SK-N-SH (cell line): ENCODE measurements at regions not wholly inside any gene's neighbourhood (a gene's known extent, or its start where the extent isn't known, plus 50 kb on each side); places are given as distances from the start of the nearest gene placed in this dataset.

Experiments
- CTCF ChIA-PET: fragments of 300-600, 350-600 bp; formaldehyde crosslinking; extraction: SDS; loops from one replicate; lab custom pipeline; 2021; lab: Yijun Ruan, JAX
- POLR2A ChIA-PET: fragments of 350-600 bp; sonication (Branson Sonifier 250); formaldehyde crosslinking; extraction: SDS; loops from one replicate; lab custom pipeline; 2020; ENCODE audit warnings: antibody characterized with exemption, inconsistent platforms; lab: Yijun Ruan, JAX
- DNase-seq: peaks from one replicate; pipeline ENCODE4 v3.0.0; 2012
- H2AFZ ChIP-seq: fragments of 200-600 bp; sonication (generic); 2 replicates; pipeline ENCODE4 v1.8.1; 2016; ENCODE audit warnings: antibody characterized with exemption, mild to moderate bottlenecking, low read depth
- H3F3A ChIP-seq: fragments of 200-600 bp; sonication (generic); replicated peaks from 2 replicates; pipeline ENCODE3; 2016; ENCODE audit warnings: antibody characterized with exemption, mild to moderate bottlenecking; ENCODE audit not compliant: insufficient read depth
- H3K27ac ChIP-seq, 2 experiments: fragments of 200-500 bp in 1 of 2; fragments of 200-600 bp in 1 of 2; sonication (Bioruptor generic) in 1 of 2; sonication (generic), shearing (Covaris generic) in 1 of 2; 2 replicates each; pipeline versions ENCODE4 v1.5.1 to v1.6.1; 2014 to 2016; ENCODE audit warnings: low read depth in 2 of 2, inconsistent platforms in 1 of 2, low read length in 1 of 2, mild to moderate bottlenecking in 1 of 2, mixed read lengths in 1 of 2
- H3K27me3 ChIP-seq: fragments of 200-600 bp; sonication (generic), shearing (Covaris generic); 2 replicates; pipeline ENCODE4 v1.6.1; 2016; ENCODE audit warnings: mixed run types; ENCODE audit not compliant: insufficient read depth
- H3K36me3 ChIP-seq, 2 experiments: fragments of 200-500 bp in 1 of 2; fragments of 200-600 bp in 1 of 2; sonication (Bioruptor generic) in 1 of 2; sonication (generic) in 1 of 2; replicated peaks in 1 of 2; 2 replicates each; pipeline versions ENCODE3 to v1.5.1; 2014 to 2016; ENCODE audit warnings: low read length in 1 of 2, mild to moderate bottlenecking in 1 of 2; ENCODE audit not compliant: insufficient read depth in 2 of 2, control insufficient read depth in 1 of 2
- H3K4me1 ChIP-seq, 2 experiments: fragments of 200-500 bp in 1 of 2; fragments of 200-600 bp in 1 of 2; sonication (Bioruptor generic) in 1 of 2; sonication (generic), shearing (Covaris generic) in 1 of 2; 2 replicates each; pipeline versions ENCODE4 v1.5.1 to v1.6.1; 2014 to 2016; ENCODE audit warnings: low read depth in 1 of 2, low read length in 1 of 2, mixed run types in 1 of 2; ENCODE audit not compliant: insufficient read depth in 2 of 2, control insufficient read depth in 1 of 2
- H3K4me2 ChIP-seq: fragments of 200-600 bp; sonication (generic), shearing (Covaris generic); 2 replicates; pipeline ENCODE4 v1.6.1; 2017; ENCODE audit warnings: mixed run types
- H3K4me3 ChIP-seq, 2 experiments: fragments of 200-500 bp in 1 of 2; fragments of 200-600 bp in 1 of 2; sonication (Bioruptor generic) in 1 of 2; sonication (generic), shearing (Covaris generic) in 1 of 2; 2 replicates each; pipeline versions ENCODE4 v1.5.1 to v1.8.1; 2014 to 2016; ENCODE audit warnings: low read depth in 2 of 2, inconsistent platforms in 1 of 2, low read length in 1 of 2, mild to moderate bottlenecking in 1 of 2, mixed read lengths in 1 of 2, moderate library complexity in 1 of 2
- H3K79me2 ChIP-seq: fragments of 200-600 bp; sonication (generic); 2 replicates; pipeline ENCODE4 v1.8.1; 2017; ENCODE audit warnings: mild to moderate bottlenecking; ENCODE audit not compliant: insufficient read depth
- H3K9ac ChIP-seq: fragments of 200-600 bp; sonication (generic); 2 replicates; pipeline ENCODE4 v1.6.1; 2017; ENCODE audit warnings: mixed run types
- H3K9me2 ChIP-seq: fragments of 200-600 bp; sonication (generic); 2 replicates; pipeline ENCODE4 v1.6.1; 2017; ENCODE audit warnings: mixed run types
- H3K9me3 ChIP-seq: fragments of 200-600 bp; sonication (generic); 2 replicates; pipeline ENCODE4 v1.6.1; 2017; ENCODE audit warnings: mixed run types, mild to moderate bottlenecking, moderate library complexity
- H4K20me1 ChIP-seq: fragments of 200-600 bp; sonication (generic); 2 replicates; pipeline ENCODE4 v1.6.1; 2017; ENCODE audit warnings: mild to moderate bottlenecking, mixed run types; ENCODE audit not compliant: insufficient read depth
- CHD2 ChIP-seq: fragments of 150-350 bp; IDR thresholded peaks from 2 replicates; pipeline ENCODE4 v1.6.1; 2018; ENCODE audit warnings: low read length; ENCODE audit not compliant: partially characterized antibody
- ELF1 ChIP-seq: IDR thresholded peaks from 2 replicates; pipeline ENCODE4 v1.4.0; 2012
- EP300 ChIP-seq, 2 experiments: IDR thresholded peaks; 2 replicates each; pipeline versions ENCODE4 v1.4.0 to v1.6.1; 2012; ENCODE audit warnings: borderline replicate concordance in 1 of 2, low read depth in 1 of 2, low read length in 1 of 2
- GABPA ChIP-seq: IDR thresholded peaks from 2 replicates; pipeline ENCODE4 v1.4.0; 2012; ENCODE audit warnings: low read depth, mild to moderate bottlenecking
- MAX ChIP-seq: IDR thresholded peaks from 2 replicates; pipeline ENCODE4 v1.4.0; 2012; ENCODE audit warnings: low read depth
- MXI1 ChIP-seq: IDR thresholded peaks from 2 replicates; pipeline ENCODE4 v1.6.1; 2012; ENCODE audit warnings: mild to moderate bottlenecking, low read depth, low read length, improper control_type of control experiment
- RCOR1 ChIP-seq: fragments of 150-350 bp; IDR thresholded peaks from 2 replicates; pipeline ENCODE4 v1.6.1; 2017; ENCODE audit warnings: antibody characterized with exemption, low read length
- YY1 ChIP-seq: IDR thresholded peaks from 2 replicates; pipeline ENCODE4 v1.4.0; 2012; ENCODE audit warnings: low read depth, mild to moderate bottlenecking
- WGBS: methylation state at CpG from one replicate; pipeline ENCODE4 v1.1.6; 2017; ENCODE audit warnings: low lambda C conversion rate; 5-methylcytosine and 5-hydroxymethylcytosine counted together

DNA sequence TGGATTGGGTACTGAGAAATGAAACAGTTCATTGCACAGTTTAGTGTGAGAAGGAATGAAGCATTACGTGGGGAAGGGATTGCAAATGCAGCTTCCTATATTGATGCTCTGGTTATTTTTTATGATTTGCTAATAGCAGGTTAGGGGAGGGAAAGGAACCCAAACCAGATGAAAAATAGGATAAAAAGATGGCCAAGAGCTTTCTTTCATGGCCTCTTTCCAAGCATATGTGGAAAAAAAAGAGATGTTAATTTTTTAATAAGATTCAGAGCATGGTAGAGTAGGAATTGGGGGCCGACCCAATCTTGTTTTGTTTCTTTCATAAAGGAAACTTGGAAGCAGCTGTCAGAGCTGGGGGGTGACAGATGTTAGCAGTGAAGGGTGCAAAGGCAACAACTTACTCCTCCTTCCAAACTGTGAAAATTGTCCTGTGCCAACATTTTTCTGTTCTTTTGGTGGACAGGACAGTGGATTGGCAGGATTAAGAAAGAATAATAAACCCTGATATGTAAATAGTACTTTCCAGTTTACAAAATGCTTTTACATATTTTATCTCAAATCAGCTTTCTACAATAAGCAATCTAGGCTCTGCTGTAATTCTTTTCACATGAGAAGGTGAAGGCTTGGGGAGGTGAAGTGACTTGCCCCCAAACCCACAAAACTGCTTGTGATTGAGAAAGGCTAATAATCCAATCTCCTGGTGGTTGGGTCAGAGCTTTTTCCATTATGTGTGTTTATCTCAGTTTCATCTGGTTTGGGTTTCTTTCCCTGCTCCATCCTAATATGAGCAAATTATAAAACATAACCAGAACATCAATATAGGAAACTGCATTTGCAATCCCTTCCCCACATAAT lies 270.1 kb downstream of the ETAA1 start:
- H3F3A ChIP-seq, result no peaks in the 10 kb centered on the region
- no peaks in the 10 kb centered on the region for H3K36me3 ChIP-seq
- peak; percentile 17 for DNase-seq
- H3K9me2 ChIP-seq, result no peaks in the 10 kb centered on the region
- H3K9me3 ChIP-seq, result no peaks in the 10 kb centered on the region
- no peaks in the 10 kb centered on the region for H3K27me3 ChIP-seq
- no peak overlapping the region for H3K9ac ChIP-seq
- H3K4me1 ChIP-seq, result peaks cover 0 to 14% of the 10 kb centered on the region in 2 experiments; a peak in 2 of 4 replicates
- H3K79me2 ChIP-seq, result no peaks in the 10 kb centered on the region
- 33% methylated on average over 2 of the region's 2 CpGs for WGBS
- no peak overlapping the region for H3K4me2 ChIP-seq
- no peak overlapping the region for H3K4me3 ChIP-seq
- ChIA-PET POLR2A (no interaction called here), CTCF (interaction anchor here (0.8 to 3.0 kb wide), 3 partner anchors 16 to 179 kb away, joined by 3 to 14 read pairs (median 10); no protein-coding TSS in a partner anchor)
- no peak overlapping the region for H2AFZ ChIP-seq
- TF ChIP-seq EP300 (IDR thresholded peaks at IDR 0.05; ENCODE audit: borderline replicate concordance in 1 of 2, low read depth in 1 of 2, low read length in 1 of 2) (peak in 1 of 2 experiments; percentile 89; a peak in 2 of 4 replicates), MAX (no peak), MXI1 (0 out of 2 replicates have a peak, but pooled peaks have one; percentile 26), CHD2 (peak; percentile 20), RCOR1 (peak; percentile 68; the same call in 1 of the 2 replicates)
- H4K20me1 ChIP-seq, result no peaks in the 10 kb centered on the region
- H3K27ac ChIP-seq, result peak overlapping the region in 1 of 2 experiments; percentile 64; a peak in 2 of 4 replicates

- Histone ChIP-seq H3K27me3 (no peaks in the 10 kb centered on the region), H4K20me1 (no peaks in the 10 kb centered on the region), H3K4me3 (no peak overlapping the region), H3K27ac (no peak overlapping the region; a peak in 1 of 4 replicates), H3K4me1 (peaks cover 0 to 14% of the 10 kb centered on the region in 2 experiments; a peak in 2 of 4 replicates), H3K9me3 (no peaks in the 10 kb centered on the region), H3K9me2 (no peaks in the 10 kb centered on the region), H3K9ac (no peak overlapping the region), H3K4me2 (no peak overlapping the region)
- ChIA-PET POLR2A (no interaction called here), CTCF (no interaction called here)
- no peak for DNase-seq
- TF ChIP-seq ELF1, result no peak
- TF ChIP-seq MXI1, result no peak
- no peak for TF ChIP-seq YY1
- TF ChIP-seq, all 33 proteins: peak for 0
- Histone ChIP-seq H3K79me2 (no peaks in the 10 kb centered on the region), H3K36me3 (no peaks in the 10 kb centered on the region), H2AFZ (no peak overlapping the region), H3F3A (no peaks in the 10 kb centered on the region)
These were observed 271.4 kb downstream of the ETAA1 start for GRCh38 chr2:67668538-67668937.

GRCh38 chr2:67669168-67669567 lies 272.0 kb downstream of the ETAA1 start:
- ChIA-PET POLR2A (no interaction called here), CTCF (no interaction called here)
- H3K79me2 ChIP-seq, result no peaks in the 10 kb centered on the region
- H3K27me3 ChIP-seq, result no peaks in the 10 kb centered on the region
- H3K4me1 ChIP-seq, result peaks cover 0 to 14% of the 10 kb centered on the region in 2 experiments; a peak in 2 of 4 replicates
- H2AFZ ChIP-seq, result no peak overlapping the region
- no peaks in the 10 kb centered on the region for H3K9me3 ChIP-seq
- TF ChIP-seq EP300 (IDR thresholded peaks at IDR 0.05; ENCODE audit: borderline replicate concordance in 1 of 2, low read depth in 1 of 2, low read length in 1 of 2), result peak in 1 of 2 experiments; percentile 86; a peak in 1 of 4 replicates
- TF ChIP-seq RCOR1, result peak; percentile 43; the same call in 1 of the 2 replicates
- TF ChIP-seq GABPA, result no peak
- WGBS, result 43% methylated on average over 3 of the region's 3 CpGs
- no peak for DNase-seq
- no peaks in the 10 kb centered on the region for H3K36me3 ChIP-seq
- H4K20me1 ChIP-seq, result no peaks in the 10 kb centered on the region
- no peak overlapping the region for H3K4me2 ChIP-seq
- no peak overlapping the region for H3K9ac ChIP-seq
- no peak overlapping the region for H3K4me3 ChIP-seq
- H3K27ac ChIP-seq, result no peak overlapping the region; a peak in 1 of 4 replicates
- H3K9me2 ChIP-seq, result no peaks in the 10 kb centered on the region
- H3F3A ChIP-seq, result no peaks in the 10 kb centered on the region
